GM18909 (cell line): ENCODE measurements at regions not wholly inside any gene's neighbourhood (a gene's known extent, or its start where the extent isn't known, plus 50 kb on each side); places are given as distances from the start of the nearest gene placed in this dataset.

ENCODE experiments used
- ATAC-seq: cut with Tn5 transposase; IDR thresholded peaks from one replicate; pipeline ENCODE4 v1.9.1; 2021; ENCODE audit warnings: mild to moderate bottlenecking; ENCODE audit not compliant: unreplicated experiment, poor library complexity

- ATAC-seq, result no peak
These were observed 940.9 kb downstream of the BRD1 start for GRCh38 chr22:48886604-48887393.

GRCh38 chr22:48885919-48886305 is 941.8 kb downstream of the BRD1 start:
- no peak for ATAC-seq

- no peak for ATAC-seq
These were observed 942.3 kb downstream of the BRD1 start for GRCh38 chr22:48885271-48885918.

GRCh38 chr22:48884786-48885185 is 942.9 kb downstream of the BRD1 start:
- no peak for ATAC-seq

GRCh38 chr22:48884324-48884723 is 943.3 kb downstream of the BRD1 start:
- ATAC-seq, result no peak

GRCh38 chr22:48883211-48883960 is 944.3 kb downstream of the BRD1 start:
- ATAC-seq, result no peak

GRCh38 chr22:48882636-48883200 is 945.0 kb downstream of the BRD1 start:
- ATAC-seq, result no peak

- no peak for ATAC-seq
These were observed 946.2 kb downstream of the BRD1 start for GRCh38 chr22:48881326-48881980.

GRCh38 chr22:48880749-48881148 is 946.9 kb downstream of the BRD1 start:
- ATAC-seq, result no peak

- ATAC-seq, result no peak
These were observed 950.7 kb downstream of the BRD1 start for GRCh38 chr22:48876951-48877350.

GRCh38 chr22:48874956-48875355 is 952.7 kb downstream of the BRD1 start:
- ATAC-seq, result no peak

- ATAC-seq, result no peak
These were observed 954.5 kb downstream of the BRD1 start for GRCh38 chr22:48873191-48873520.

GRCh38 chr22:48872271-48873190 is 955.1 kb downstream of the BRD1 start:
- no peak for ATAC-seq

GRCh38 chr22:48871176-48871840 is 956.4 kb downstream of the BRD1 start:
- no peak for ATAC-seq

- no peak for ATAC-seq
These were observed 957.2 kb downstream of the BRD1 start for GRCh38 chr22:48870436-48870835.

- ATAC-seq, result no peak
These were observed 957.9 kb downstream of the BRD1 start for GRCh38 chr22:48869788-48870187.

- ATAC-seq, result no peak
These were observed 958.5 kb downstream of the BRD1 start for GRCh38 chr22:48869161-48869560.

- no peak for ATAC-seq
These were observed 959.1 kb downstream of the BRD1 start for GRCh38 chr22:48868554-48868953.

- no peak for ATAC-seq
These were observed 959.8 kb downstream of the BRD1 start for GRCh38 chr22:48867891-48868290.
